DOHH2 (cell line): ENCODE measurements at regions not wholly inside any gene's neighbourhood (a gene's known extent, or its start where the extent isn't known, plus 50 kb on each side); places are given as distances from the start of the nearest gene placed in this dataset.

Source experiments
- EZH2phosphoT487 ChIP-seq: fragments of 200-600 bp; sonication (generic); IDR thresholded peaks from 2 replicates; pipeline ENCODE4 v1.6.1; 2017; ENCODE audit warnings: borderline replicate concordance, mild to moderate bottlenecking, antibody characterized with exemption, low read length, moderate library complexity, mixed read lengths
- TF ChIP-seq, protein P1 (sequence below): fragments of 200-600 bp; sonication (generic); IDR thresholded peaks from one replicate; pipeline ENCODE4 v1.5.1; 2014; ENCODE audit warnings: antibody characterized with exemption, mild to moderate bottlenecking, low read depth, low read length; ENCODE audit not compliant: poor library complexity, severe bottlenecking

GRCh38 chr4:176011529-176011928, 54.1 kb upstream of the WDR17 start:
- TF ChIP-seq, protein P1, sequence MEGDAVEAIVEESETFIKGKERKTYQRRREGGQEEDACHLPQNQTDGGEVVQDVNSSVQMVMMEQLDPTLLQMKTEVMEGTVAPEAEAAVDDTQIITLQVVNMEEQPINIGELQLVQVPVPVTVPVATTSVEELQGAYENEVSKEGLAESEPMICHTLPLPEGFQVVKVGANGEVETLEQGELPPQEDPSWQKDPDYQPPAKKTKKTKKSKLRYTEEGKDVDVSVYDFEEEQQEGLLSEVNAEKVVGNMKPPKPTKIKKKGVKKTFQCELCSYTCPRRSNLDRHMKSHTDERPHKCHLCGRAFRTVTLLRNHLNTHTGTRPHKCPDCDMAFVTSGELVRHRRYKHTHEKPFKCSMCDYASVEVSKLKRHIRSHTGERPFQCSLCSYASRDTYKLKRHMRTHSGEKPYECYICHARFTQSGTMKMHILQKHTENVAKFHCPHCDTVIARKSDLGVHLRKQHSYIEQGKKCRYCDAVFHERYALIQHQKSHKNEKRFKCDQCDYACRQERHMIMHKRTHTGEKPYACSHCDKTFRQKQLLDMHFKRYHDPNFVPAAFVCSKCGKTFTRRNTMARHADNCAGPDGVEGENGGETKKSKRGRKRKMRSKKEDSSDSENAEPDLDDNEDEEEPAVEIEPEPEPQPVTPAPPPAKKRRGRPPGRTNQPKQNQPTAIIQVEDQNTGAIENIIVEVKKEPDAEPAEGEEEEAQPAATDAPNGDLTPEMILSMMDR = no peak
- no peak for TF ChIP-seq EZH2phosphoT487
